ENCODE measurements at regions not wholly inside any gene's neighbourhood (a gene's known extent, or its start where the extent isn't known, plus 50 kb on each side); places are given as distances from the start of the nearest gene placed in this dataset.

DNA sequence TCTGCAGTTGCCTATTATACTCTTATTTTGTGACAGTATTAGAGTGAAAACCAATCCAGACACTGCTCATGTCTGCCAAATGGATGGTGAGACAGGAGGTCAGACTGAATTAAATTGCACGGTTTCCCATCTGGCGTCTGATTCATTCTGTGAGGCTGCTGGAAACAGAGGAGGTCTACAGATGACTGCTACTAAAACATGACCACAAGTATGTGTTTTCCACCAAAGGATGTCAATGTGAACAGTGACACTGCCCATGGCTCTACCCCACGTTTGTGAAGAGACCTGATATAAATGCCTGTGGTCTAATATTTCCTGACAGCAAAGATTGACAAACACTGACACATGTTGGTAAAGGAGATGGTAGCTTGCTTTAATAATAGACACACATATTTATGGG, 104.3 kb upstream of the ST6GAL2 start:
- Histone ChIP-seq H3K4me3 (replicated peaks; ENCODE audit: low read depth, low read length) (no peak overlapping the region), H3K27me3 (replicated peaks; ENCODE audit: control insufficient read depth, insufficient read depth, low read length) (no peaks in the 10 kb centered on the region), H3K36me3 (ENCODE audit: control insufficient read depth, insufficient read depth, low read length) (no peaks in the 10 kb centered on the region)
- DNase-seq (ENCODE audit: extremely low read depth, insufficient read length), result no peak
- TF ChIP-seq, protein P1, sequence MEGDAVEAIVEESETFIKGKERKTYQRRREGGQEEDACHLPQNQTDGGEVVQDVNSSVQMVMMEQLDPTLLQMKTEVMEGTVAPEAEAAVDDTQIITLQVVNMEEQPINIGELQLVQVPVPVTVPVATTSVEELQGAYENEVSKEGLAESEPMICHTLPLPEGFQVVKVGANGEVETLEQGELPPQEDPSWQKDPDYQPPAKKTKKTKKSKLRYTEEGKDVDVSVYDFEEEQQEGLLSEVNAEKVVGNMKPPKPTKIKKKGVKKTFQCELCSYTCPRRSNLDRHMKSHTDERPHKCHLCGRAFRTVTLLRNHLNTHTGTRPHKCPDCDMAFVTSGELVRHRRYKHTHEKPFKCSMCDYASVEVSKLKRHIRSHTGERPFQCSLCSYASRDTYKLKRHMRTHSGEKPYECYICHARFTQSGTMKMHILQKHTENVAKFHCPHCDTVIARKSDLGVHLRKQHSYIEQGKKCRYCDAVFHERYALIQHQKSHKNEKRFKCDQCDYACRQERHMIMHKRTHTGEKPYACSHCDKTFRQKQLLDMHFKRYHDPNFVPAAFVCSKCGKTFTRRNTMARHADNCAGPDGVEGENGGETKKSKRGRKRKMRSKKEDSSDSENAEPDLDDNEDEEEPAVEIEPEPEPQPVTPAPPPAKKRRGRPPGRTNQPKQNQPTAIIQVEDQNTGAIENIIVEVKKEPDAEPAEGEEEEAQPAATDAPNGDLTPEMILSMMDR (IDR thresholded peaks at IDR 0.05; ENCODE audit: insufficient read depth, low read length, poor library complexity, severe bottlenecking), result no peak

DNA sequence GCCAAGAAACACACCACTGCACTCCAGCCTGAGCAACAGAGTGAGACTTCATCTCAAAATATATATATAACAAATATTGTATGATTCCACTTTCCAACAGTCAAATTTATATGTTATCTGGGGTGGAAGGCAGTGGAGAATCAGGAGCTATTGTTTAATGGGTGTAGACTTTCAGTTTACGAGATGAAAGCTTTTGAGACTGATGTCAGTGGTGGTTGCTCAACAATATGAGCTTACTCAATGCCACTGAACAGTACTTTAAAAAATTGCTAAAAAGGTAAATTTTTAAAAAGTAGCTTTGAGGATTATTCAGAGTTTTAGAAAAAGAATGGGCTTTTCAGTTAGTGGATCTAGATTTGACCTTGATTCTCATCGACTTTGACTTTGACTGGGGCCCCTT, 105.9 kb upstream of the ST6GAL2 start:
- DNase-seq (ENCODE audit: extremely low read depth, insufficient read length), result no peak
- no peaks in the 10 kb centered on the region for H3K27me3 ChIP-seq (replicated peaks; ENCODE audit: control insufficient read depth, insufficient read depth, low read length)
- TF ChIP-seq, protein P1 (IDR thresholded peaks at IDR 0.05; ENCODE audit: insufficient read depth, low read length, poor library complexity, severe bottlenecking), result no peak
- no peak overlapping the region for H3K4me3 ChIP-seq (replicated peaks; ENCODE audit: low read depth, low read length)
- no peaks in the 10 kb centered on the region for H3K36me3 ChIP-seq (ENCODE audit: control insufficient read depth, insufficient read depth, low read length)

DNA sequence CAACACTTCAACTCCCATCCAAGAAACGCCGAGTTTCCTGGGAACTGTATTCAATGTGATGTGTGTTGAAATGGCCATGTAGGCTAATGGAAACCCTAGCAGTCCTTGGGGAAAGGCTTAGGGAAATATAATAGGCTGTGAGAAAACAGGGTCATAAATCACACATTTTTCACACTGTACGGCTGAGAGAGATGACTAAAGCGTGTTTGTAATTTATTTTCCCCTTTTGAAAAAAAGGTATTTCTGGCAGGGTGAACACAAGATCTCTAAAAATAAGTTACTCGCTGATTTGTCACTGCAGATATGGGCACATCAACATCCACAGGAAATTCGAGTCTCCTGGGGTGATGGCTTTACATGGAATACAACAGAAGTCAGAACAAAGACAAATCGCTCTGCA, 109.6 kb upstream of the ST6GAL2 start:
- TF ChIP-seq, protein P1 (IDR thresholded peaks at IDR 0.05; ENCODE audit: insufficient read depth, low read length, poor library complexity, severe bottlenecking), result no peak
- Histone ChIP-seq H3K4me3 (replicated peaks; ENCODE audit: low read depth, low read length) (no peak overlapping the region), H3K27me3 (replicated peaks; ENCODE audit: control insufficient read depth, insufficient read depth, low read length) (no peaks in the 10 kb centered on the region), H3K36me3 (ENCODE audit: control insufficient read depth, insufficient read depth, low read length) (no peaks in the 10 kb centered on the region)
- DNase-seq (ENCODE audit: extremely low read depth, insufficient read length), result no peak

DNA sequence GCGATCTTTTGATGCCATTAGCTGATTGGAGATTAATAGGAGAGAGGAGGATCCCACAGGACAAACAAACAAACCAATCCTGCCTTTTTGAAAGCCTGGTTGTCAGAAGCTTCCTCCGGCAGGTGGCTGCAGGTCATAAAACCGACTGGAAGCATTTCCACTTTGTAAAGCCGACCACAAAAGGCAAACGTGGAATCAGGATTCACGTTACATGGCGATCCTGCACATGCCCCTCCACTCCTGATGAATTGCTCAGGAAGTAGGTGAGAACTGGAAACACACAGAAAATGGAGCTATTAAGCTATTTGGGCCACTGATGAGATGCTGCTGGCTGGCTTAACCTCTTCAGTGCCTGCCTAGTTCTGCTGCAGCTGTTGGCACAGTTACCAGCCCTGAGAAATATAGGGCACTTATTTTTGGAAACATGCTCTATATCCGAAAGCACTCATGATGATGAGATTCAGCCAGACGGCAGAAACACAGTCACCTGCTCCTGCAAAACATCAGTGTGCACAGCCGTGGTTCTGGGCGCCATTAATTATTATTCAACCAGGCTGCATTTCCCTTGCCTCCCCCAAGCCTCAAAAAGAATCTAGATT, 110.3 kb upstream of the ST6GAL2 start:
- no peak overlapping the region for H3K4me3 ChIP-seq (replicated peaks; ENCODE audit: low read depth, low read length)
- no peaks in the 10 kb centered on the region for H3K36me3 ChIP-seq (ENCODE audit: control insufficient read depth, insufficient read depth, low read length)
- H3K27me3 ChIP-seq (replicated peaks; ENCODE audit: control insufficient read depth, insufficient read depth, low read length), result no peaks in the 10 kb centered on the region
- DNase-seq (ENCODE audit: extremely low read depth, insufficient read length), result no peak
- TF ChIP-seq, protein P1 (IDR thresholded peaks at IDR 0.05; ENCODE audit: insufficient read depth, low read length, poor library complexity, severe bottlenecking), result no peak

DNA sequence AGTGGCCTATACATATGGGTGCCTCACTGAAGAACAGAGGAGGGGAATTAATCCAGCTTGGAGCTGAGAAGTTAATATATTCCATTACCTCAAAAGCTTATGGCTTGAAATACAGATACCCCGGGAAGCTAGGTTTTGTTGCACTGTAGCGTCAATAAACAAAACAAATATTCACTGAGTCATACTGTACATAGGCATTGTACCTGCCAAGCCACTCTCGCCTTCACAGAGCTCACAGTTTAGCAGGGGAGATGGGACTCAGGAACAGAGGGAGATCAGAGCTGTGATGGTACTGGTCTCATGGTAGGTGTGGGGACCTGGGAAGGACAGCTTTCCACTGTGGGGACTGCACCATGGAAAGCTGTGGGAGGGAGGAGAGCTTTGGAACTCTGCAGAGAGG, 111.2 kb upstream of the ST6GAL2 start:
- DNase-seq (ENCODE audit: extremely low read depth, insufficient read length), result no peak
- Histone ChIP-seq H3K27me3 (replicated peaks; ENCODE audit: control insufficient read depth, insufficient read depth, low read length) (no peaks in the 10 kb centered on the region), H3K36me3 (ENCODE audit: control insufficient read depth, insufficient read depth, low read length) (no peaks in the 10 kb centered on the region), H3K4me3 (replicated peaks; ENCODE audit: low read depth, low read length) (no peak overlapping the region)
- TF ChIP-seq, protein P1 (IDR thresholded peaks at IDR 0.05; ENCODE audit: insufficient read depth, low read length, poor library complexity, severe bottlenecking), result no peak

DNA sequence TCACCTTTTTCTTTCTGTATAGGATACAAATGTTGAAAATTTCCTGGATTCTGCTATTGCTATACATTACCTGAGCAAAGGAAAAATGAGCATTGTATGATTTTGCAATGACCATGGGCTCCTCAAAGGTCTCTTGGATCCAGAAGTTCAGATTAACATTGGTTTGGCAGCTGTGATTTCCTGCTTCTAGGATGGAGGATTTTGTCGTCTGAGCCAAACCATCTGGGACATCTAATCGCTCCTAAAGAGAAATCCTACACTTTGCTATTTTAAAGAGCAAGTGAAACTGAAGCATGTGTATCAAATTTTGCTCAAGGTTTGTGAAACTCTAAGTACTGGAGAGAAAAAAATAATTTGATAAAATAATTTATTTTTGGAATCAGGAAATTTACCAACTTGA, 115.1 kb upstream of the ST6GAL2 start:
- Histone ChIP-seq H3K4me3 (replicated peaks; ENCODE audit: low read depth, low read length) (no peak overlapping the region), H3K27me3 (replicated peaks; ENCODE audit: control insufficient read depth, insufficient read depth, low read length) (no peaks in the 10 kb centered on the region), H3K36me3 (ENCODE audit: control insufficient read depth, insufficient read depth, low read length) (no peaks in the 10 kb centered on the region)
- DNase-seq (ENCODE audit: extremely low read depth, insufficient read length), result no peak
- TF ChIP-seq, protein P1 (IDR thresholded peaks at IDR 0.05; ENCODE audit: insufficient read depth, low read length, poor library complexity, severe bottlenecking), result no peak

Measured in GM06990 (cell line).